ENCODE measurements at regions not wholly inside any gene's neighbourhood (a gene's known extent, or its start where the extent isn't known, plus 50 kb on each side); places are given as distances from the start of the nearest gene placed in this dataset.
"Not testable (repeated sequence)": the region's sequence is repeated elsewhere in the genome, so short reads cannot be mapped to it uniquely, and the experiment has no call there.

- TF ChIP-seq CTCF (conservative IDR thresholded peaks at IDR 0.05 in 1 of 2, IDR thresholded peaks at IDR 0.05 in 1 of 2; ENCODE audit: low read depth in 1 of 2, low read length in 2 of 2); EZH2 (IDR thresholded peaks at IDR 0.05; ENCODE audit: low read length, missing control alignments): not testable (repeated sequence)
These were observed 185.9 kb downstream of the RPS24 start for GRCh38 chr10:78219568-78219967.
